GM12878 (cell line): ENCODE measurements at regions not wholly inside any gene's neighbourhood (a gene's known extent, or its start where the extent isn't known, plus 50 kb on each side); places are given as distances from the start of the nearest gene placed in this dataset.

ENCODE experiments used
- ATAC-seq: fragments of 200-7000 bp; cut with Tn5 transposase; 3 replicates; pipeline ENCODE4 v1.9.1; 2020; ENCODE audit warnings: mild to moderate bottlenecking, moderate library complexity
- BruUV-seq: library from RNA; stranded (reverse); fragments of 400-500 nt; replicated peaks from 2 replicates; lab custom pipeline; 2021; lab: Mats Ljungman, UMichigan
- CTCF ChIA-PET: fragments of 300-600 bp; sonication (Branson Sonifier 250); formaldehyde crosslinking; extraction: SDS; loops from one replicate; lab custom pipeline; 2021; ENCODE audit warnings: inconsistent platforms; lab: Yijun Ruan, JAX
- POLR2A ChIA-PET: fragments of 350-600 bp; formaldehyde crosslinking; extraction: SDS; loops from one replicate; lab custom pipeline; 2021; ENCODE audit warnings: inconsistent platforms; lab: Charles Lee
- RAD21 ChIA-PET: fragments of 300-600 bp; sonication (Branson Sonifier 250); formaldehyde crosslinking; loops from one replicate; lab custom pipeline; 2023; ENCODE audit warnings: antibody characterized with exemption; ENCODE audit not compliant: unreplicated experiment; lab: Charles Lee
- SMC1A ChIA-PET: fragments of 300-600 bp; sonication (Branson Sonifier 250); formaldehyde crosslinking; loops from one replicate; lab custom pipeline; 2023; ENCODE audit not compliant: unreplicated experiment, uncharacterized antibody; lab: Charles Lee
- DNase-seq: peaks from one replicate; pipeline ENCODE4 v3.0.0-alpha.2; 2011; ENCODE audit warnings: low read depth, low spot score
- FAIRE-seq: peaks from 3 replicates; lab custom pipeline; 2011; peaks lifted over from hg19 to GRCh38; lab: Jason Lieb, UNC
- H2AFZ ChIP-seq: 2 replicates; pipeline ENCODE4 v1.6.0; 2011; ENCODE audit warnings: low read depth, low read length, control low read depth; ENCODE audit not compliant: control insufficient read depth
- H3K27ac ChIP-seq: 2 replicates; pipeline ENCODE4 v1.5.1; 2011; ENCODE audit warnings: control low read depth; ENCODE audit not compliant: control insufficient read depth, insufficient read depth
- H3K27me3 ChIP-seq, 2 experiments: replicated peaks in 1 of 2; 2 replicates each; pipeline versions ENCODE4 v1.6.0 to v1.6.1; 2011; ENCODE audit warnings: low read length in 1 of 2; ENCODE audit not compliant: control insufficient read depth in 2 of 2, insufficient read depth in 2 of 2
- H3K36me3 ChIP-seq, 2 experiments: 2 replicates each; pipeline ENCODE4 v1.5.1; 2011; ENCODE audit warnings: low read length in 1 of 2; ENCODE audit not compliant: control insufficient read depth in 2 of 2, insufficient read depth in 2 of 2
- H3K4me1 ChIP-seq: 2 replicates; pipeline ENCODE4 v1.6.1; 2011; ENCODE audit warnings: mild to moderate bottlenecking, low read length, moderate library complexity, mixed read lengths; ENCODE audit not compliant: control insufficient read depth, insufficient read depth
- H3K4me2 ChIP-seq: 2 replicates; pipeline ENCODE4 v1.6.0; 2011; ENCODE audit warnings: control low read depth; ENCODE audit not compliant: control insufficient read depth, insufficient read depth
- H3K4me3 ChIP-seq: fragments of 200-600 bp; sonication (generic); 2 replicates; pipeline ENCODE4 v1.5.1; 2016
- H3K79me2 ChIP-seq: 2 replicates; pipeline ENCODE4 v1.6.0; 2011; ENCODE audit warnings: low read length; ENCODE audit not compliant: control insufficient read depth, insufficient read depth
- H3K9ac ChIP-seq: 2 replicates; pipeline ENCODE4 v1.8.0; 2011; ENCODE audit warnings: low read length, control low read depth, mixed read lengths; ENCODE audit not compliant: control insufficient read depth, insufficient read depth
- H3K9me3 ChIP-seq: replicated peaks from 3 replicates; pipeline ENCODE4 v1.5.1; 2011; ENCODE audit warnings: mild to moderate bottlenecking, low read length; ENCODE audit not compliant: control insufficient read depth, insufficient read depth
- H4K20me1 ChIP-seq: 2 replicates; pipeline ENCODE4 v1.6.0; 2011; ENCODE audit not compliant: control insufficient read depth, insufficient read depth
- BMI1 ChIP-seq: fragments of 450-650 bp; IDR thresholded peaks from 2 replicates; pipeline ENCODE4 v1.6.1; 2016; ENCODE audit warnings: mild to moderate bottlenecking, moderate library complexity, borderline replicate concordance
- CBFB ChIP-seq: IDR thresholded peaks from 2 replicates; pipeline ENCODE4 v1.6.1; 2016; ENCODE audit warnings: antibody characterized with exemption, low read depth
- FOXK2 ChIP-seq: fragments of 450-650 bp; IDR thresholded peaks from 2 replicates; pipeline ENCODE4 v1.6.1; 2017; ENCODE audit warnings: mild to moderate bottlenecking, moderate library complexity
- JUND ChIP-seq: IDR thresholded peaks from 2 replicates; pipeline ENCODE4 v1.6.1; 2012; ENCODE audit warnings: low read depth, mild to moderate bottlenecking, low read length, improper control_type of control experiment, moderate library complexity
- NR2F1 ChIP-seq: fragments of 450-650 bp; conservative IDR thresholded peaks from 2 replicates; pipeline ENCODE4 v1.6.1; 2017; ENCODE audit warnings: mild to moderate bottlenecking
- PML ChIP-seq: IDR thresholded peaks from 2 replicates; pipeline ENCODE4 v1.6.1; 2012; ENCODE audit warnings: low read length, inconsistent platforms
- RELA ChIP-seq: fragments of 450-650 bp; IDR thresholded peaks from 2 replicates; pipeline ENCODE4 v1.8.0; 2014; ENCODE audit warnings: borderline replicate concordance; ENCODE audit not compliant: partially characterized antibody
- SMC3 ChIP-seq: IDR thresholded peaks from 2 replicates; pipeline ENCODE4 v1.6.1; 2011; ENCODE audit warnings: low read length, improper control_type of control experiment, borderline replicate concordance
- SPI1 ChIP-seq: IDR thresholded peaks from 2 replicates; pipeline ENCODE4 v1.6.1; 2011; ENCODE audit warnings: low read depth, mild to moderate bottlenecking, low read length, moderate library complexity, borderline replicate concordance; ENCODE audit not compliant: insufficient read depth
- STAT1 ChIP-seq: fragments of 450-650 bp; conservative IDR thresholded peaks from 2 replicates; pipeline ENCODE4 v1.6.1; 2014; ENCODE audit warnings: antibody characterized with exemption, mild to moderate bottlenecking
- ZBTB4 ChIP-seq: fragments of 450-650 bp; formaldehyde crosslinking; IDR thresholded peaks from 2 replicates; pipeline ENCODE4 v1.4.0; 2022; ENCODE audit warnings: mild to moderate bottlenecking, moderate library complexity
- ZNF622 ChIP-seq: fragments of 450-650 bp; IDR thresholded peaks from 2 replicates; pipeline ENCODE4 v1.6.1; 2017; ENCODE audit warnings: mild to moderate bottlenecking, inconsistent platforms
- WGBS: methylation state at CpG from one replicate; pipeline ENCODE4 v1.1.6; 2016; ENCODE audit warnings: low lambda C conversion rate; ENCODE audit not compliant: insufficient replicate concordance, insufficient coverage; ENCODE audit errors: missing lambda C conversion rate; 5-methylcytosine and 5-hydroxymethylcytosine counted together
- in situ Hi-C: fragments of 300-500 bp; cut with MboI; formaldehyde crosslinking; loops from 9 replicates; pipeline ENCODE4 v1.14.3; 2018; ENCODE audit warnings: mixed read lengths
- intact Hi-C: fragments of 100-400 bp; cut with micrococcal nuclease; formaldehyde crosslinking; loops from one replicate; pipeline ENCODE4 v1.14.2; 2022; ENCODE audit not compliant: unreplicated experiment
- TF ChIP-seq, protein P1 (sequence below): fragments of 450-650 bp; IDR thresholded peaks from 2 replicates; pipeline ENCODE4 v1.6.1; 2018; ENCODE audit warnings: borderline replicate concordance, mild to moderate bottlenecking; ENCODE audit not compliant: partially characterized antibody

- Histone ChIP-seq H3K4me2 (no peak overlapping the region), H3K27ac (no peak overlapping the region), H4K20me1 (no peaks in the 10 kb centered on the region), H3K36me3 (no peaks in the 10 kb centered on the region), H2AFZ (no peak overlapping the region), H3K4me3 (no peak overlapping the region), H3K9me3 (no peaks in the 10 kb centered on the region), H3K9ac (no peak overlapping the region), H3K4me1 (no peaks in the 10 kb centered on the region), H3K27me3 (no peaks in the 10 kb centered on the region; a peak in 1 of 4 replicates), H3K79me2 (no peaks in the 10 kb centered on the region)
- no TSS peak for BruUV-seq
- no peak for ATAC-seq
- in situ Hi-C loops (no loop called here), intact Hi-C loops (no loop called here)
- 36% methylated on average over 6 of the region's 6 CpGs for WGBS
- POLR2A ChIA-PET: no interaction called here
- no peak for DNase-seq
- RAD21 ChIA-PET: no interaction called here
- SMC1A ChIA-PET: no interaction called here
- TF ChIP-seq PML (no peak), JUND (no peak), STAT1 (no peak), BMI1 (no peak), CBFB (no peak), RELA (no peak), ZNF622 (no peak), FOXK2 (no peak), SPI1 (no peak), NR2F1 (no peak), SMC3 (no peak), ZBTB4 (CRISPR knock-in tag) (no peak)
- TF ChIP-seq, protein P1, sequence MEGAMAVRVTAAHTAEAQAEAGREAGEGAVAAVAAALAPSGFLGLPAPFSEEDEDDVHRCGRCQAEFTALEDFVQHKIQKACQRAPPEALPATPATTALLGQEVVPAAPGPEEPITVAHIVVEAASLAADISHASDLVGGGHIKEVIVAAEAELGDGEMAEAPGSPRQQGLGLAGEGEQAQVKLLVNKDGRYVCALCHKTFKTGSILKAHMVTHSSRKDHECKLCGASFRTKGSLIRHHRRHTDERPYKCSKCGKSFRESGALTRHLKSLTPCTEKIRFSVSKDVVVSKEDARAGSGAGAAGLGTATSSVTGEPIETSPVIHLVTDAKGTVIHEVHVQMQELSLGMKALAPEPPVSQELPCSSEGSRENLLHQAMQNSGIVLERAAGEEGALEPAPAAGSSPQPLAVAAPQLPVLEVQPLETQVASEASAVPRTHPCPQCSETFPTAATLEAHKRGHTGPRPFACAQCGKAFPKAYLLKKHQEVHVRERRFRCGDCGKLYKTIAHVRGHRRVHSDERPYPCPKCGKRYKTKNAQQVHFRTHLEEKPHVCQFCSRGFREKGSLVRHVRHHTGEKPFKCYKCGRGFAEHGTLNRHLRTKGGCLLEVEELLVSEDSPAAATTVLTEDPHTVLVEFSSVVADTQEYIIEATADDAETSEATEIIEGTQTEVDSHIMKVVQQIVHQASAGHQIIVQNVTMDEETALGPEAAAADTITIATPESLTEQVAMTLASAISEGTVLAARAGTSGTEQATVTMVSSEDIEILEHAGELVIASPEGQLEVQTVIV: no peak
- CTCF ChIA-PET: no interaction called here
- no peak for FAIRE-seq
Observed at GRCh38 chr9:16322849-16323248, 547.6 kb downstream of the BNC2 start.
